HEK293T (cell line): ENCODE measurements at regions not wholly inside any gene's neighbourhood (a gene's known extent, or its start where the extent isn't known, plus 50 kb on each side); places are given as distances from the start of the nearest gene placed in this dataset.

Source experiments
- ELF4 ChIP-seq: fragments of 450-650 bp; IDR thresholded peaks from 2 replicates; pipeline ENCODE4 v1.6.1; 2017; ENCODE audit warnings: antibody characterized with exemption
- FOXA1 ChIP-seq: fragments of 450-650 bp; IDR thresholded peaks from 2 replicates; pipeline ENCODE4 v1.6.1; 2016; ENCODE audit warnings: mild to moderate bottlenecking
- FOXM1 ChIP-seq: fragments of 450-650 bp; IDR thresholded peaks from 2 replicates; pipeline ENCODE4 v1.6.1; 2017; ENCODE audit warnings: mild to moderate bottlenecking, borderline replicate concordance
- NFRKB ChIP-seq: fragments of 450-650 bp; IDR thresholded peaks from 2 replicates; pipeline ENCODE4 v1.6.1; 2016; ENCODE audit warnings: mild to moderate bottlenecking, moderate library complexity
- SUZ12 ChIP-seq: fragments of 450-650 bp; IDR thresholded peaks from 2 replicates; pipeline ENCODE4 v1.6.1; 2016; ENCODE audit warnings: mild to moderate bottlenecking

GRCh38 chr9:30943446-30944224 lies 1440.8 kb upstream of the ACO1 start:
- TF ChIP-seq FOXM1: no peak
- TF ChIP-seq NFRKB: no peak
- TF ChIP-seq SUZ12: no peak
- no peak for TF ChIP-seq FOXA1
- TF ChIP-seq ELF4: no peak
